HepG2 (cell line): ENCODE measurements at regions not wholly inside any gene's neighbourhood (a gene's known extent, or its start where the extent isn't known, plus 50 kb on each side); places are given as distances from the start of the nearest gene placed in this dataset.
A peak's percentile ranks its signal among the peaks of the same experiment; 100 is the strongest.

ENCODE experiments used
- ATAC-seq: fragments of 200-7000 bp; cut with Tn5 transposase; 3 replicates; pipeline ENCODE4 v1.9.1; 2020; ENCODE audit warnings: mild to moderate bottlenecking, moderate library complexity
- BruUV-seq: library from RNA; stranded (reverse); fragments of 400-500 nt; replicated peaks from 2 replicates; lab custom pipeline; 2021; lab: Mats Ljungman, UMichigan
- CTCF ChIA-PET: fragments of 300-600 bp; formaldehyde crosslinking; extraction: SDS; loops from one replicate; lab custom pipeline; 2021; ENCODE audit warnings: low total read pairs, inconsistent platforms, low intra/inter-chr PET ratio; lab: Yijun Ruan, JAX
- POLR2A ChIA-PET: fragments of 350-600 bp; sonication (Branson Sonifier 250); formaldehyde crosslinking; loops from one replicate; lab custom pipeline; 2020; ENCODE audit warnings: antibody characterized with exemption, inconsistent platforms; lab: Yijun Ruan, JAX
- DNase-seq: peaks from one replicate; pipeline ENCODE4 v3.0.0-alpha.2; 2015; ENCODE audit warnings: low spot score
- FAIRE-seq: peaks from 3 replicates; lab custom pipeline; 2011; peaks lifted over from hg19 to GRCh38; lab: Jason Lieb, UNC
- H2AFZ ChIP-seq: one replicate; pipeline ENCODE4 v1.6.1; 2011; ENCODE audit warnings: low read length, inconsistent platforms
- H3K27ac ChIP-seq: fragments of 300-600 bp; 3 replicates; pipeline ENCODE4 v1.8.0; 2011; ENCODE audit warnings: mixed run types, mild to moderate bottlenecking, mixed read lengths, low read length, inconsistent platforms; ENCODE audit not compliant: insufficient read depth; ENCODE audit errors: extremely low read length
- H3K27me3 ChIP-seq, 2 experiments: fragments of 200-600 bp in 1 of 2; 2 replicates in 1 of 2; 3 replicates in 1 of 2; pipeline versions ENCODE4 v1.6.0 to v1.8.0; 2011; ENCODE audit warnings: low read length in 2 of 2, mild to moderate bottlenecking in 2 of 2, moderate library complexity in 2 of 2, inconsistent platforms in 1 of 2; ENCODE audit not compliant: insufficient read depth in 2 of 2, control insufficient read depth in 1 of 2
- H3K36me3 ChIP-seq, 2 experiments: fragments of 200-600 bp in 1 of 2; replicated peaks in 1 of 2; 2 replicates in 1 of 2; 3 replicates in 1 of 2; pipeline versions ENCODE4 v1.5.1 to v1.8.0; 2011; ENCODE audit warnings: low read length in 2 of 2, inconsistent platforms in 1 of 2; ENCODE audit not compliant: insufficient read depth in 2 of 2, control insufficient read depth in 1 of 2
- H3K4me1 ChIP-seq: 2 replicates; pipeline ENCODE4 v1.5.1; 2012; ENCODE audit warnings: low read length, inconsistent platforms; ENCODE audit not compliant: insufficient read depth
- H3K4me2 ChIP-seq: 2 replicates; pipeline ENCODE4 v1.6.0; 2011; ENCODE audit warnings: low read depth, low read length, inconsistent platforms
- H3K4me3 ChIP-seq, 3 experiments: fragments of 200-600 bp in 1 of 3; sonication (generic), shearing (Covaris generic) in 1 of 3; replicated peaks in 1 of 3; 2 replicates each; pipeline ENCODE4 v1.5.1; 2011 to 2016; ENCODE audit warnings: low read length in 3 of 3, inconsistent platforms in 2 of 3, low read depth in 2 of 3, mild to moderate bottlenecking in 2 of 3, control low read depth in 1 of 3, mixed read lengths in 1 of 3; ENCODE audit not compliant: insufficient read depth in 1 of 3
- H3K79me2 ChIP-seq: one replicate; pipeline ENCODE4 v1.6.1; 2011; ENCODE audit warnings: low read length, inconsistent platforms; ENCODE audit not compliant: insufficient read depth
- H3K9ac ChIP-seq: 2 replicates; pipeline ENCODE4 v1.6.0; 2011; ENCODE audit warnings: mild to moderate bottlenecking, low read depth, low read length, inconsistent platforms; ENCODE audit not compliant: insufficient read depth
- H3K9me3 ChIP-seq: 2 replicates; pipeline ENCODE4 v1.5.1; 2012; ENCODE audit warnings: mild to moderate bottlenecking, low read length
- H4K20me1 ChIP-seq: 2 replicates; pipeline ENCODE4 v1.6.0; 2011; ENCODE audit warnings: inconsistent platforms, mild to moderate bottlenecking, low read length, moderate library complexity; ENCODE audit not compliant: insufficient read depth
- CEBPB ChIP-seq: IDR thresholded peaks from 2 replicates; pipeline ENCODE4 v1.6.1; 2011; ENCODE audit warnings: low read depth, low read length, improper control_type of control experiment, borderline replicate concordance
- FLYWCH1 ChIP-seq: sonication (generic); formaldehyde crosslinking; IDR thresholded peaks from 2 replicates; pipeline ENCODE4 v1.8.1; 2023; ENCODE audit warnings: mild to moderate bottlenecking, missing genetic modification reagents
- MAX ChIP-seq: IDR thresholded peaks from 2 replicates; pipeline ENCODE4 v1.6.1; 2012; ENCODE audit warnings: inconsistent platforms
- NFKB2 ChIP-seq: sonication (generic); formaldehyde crosslinking; IDR thresholded peaks from 2 replicates; pipeline ENCODE4 v1.4.0; 2020; ENCODE audit warnings: missing genetic modification reagents, borderline replicate concordance
- SALL2 ChIP-seq: sonication (generic); formaldehyde crosslinking; IDR thresholded peaks from 2 replicates; pipeline ENCODE4 v1.8.1; 2023; ENCODE audit warnings: mild to moderate bottlenecking, missing genetic modification reagents, inconsistent platforms
- TRIM22 ChIP-seq: fragments of 450-650 bp; IDR thresholded peaks from 2 replicates; pipeline ENCODE4 v1.6.1; 2017
- ZFP37 ChIP-seq: sonication (generic); formaldehyde crosslinking; IDR thresholded peaks from 2 replicates; pipeline ENCODE4 v1.4.0; 2020; ENCODE audit warnings: missing genetic modification reagents, borderline replicate concordance
- WGBS: methylation state at CpG from one replicate; pipeline ENCODE4 v1.1.6; 2017; ENCODE audit warnings: low lambda C conversion rate; 5-methylcytosine and 5-hydroxymethylcytosine counted together
- in situ Hi-C: cut with HindIII; loops from 2 replicates; pipeline ENCODE4 v1.10.0; 2017; ENCODE audit warnings: low pct_unique_long_range_greater_than_20kb; ENCODE audit not compliant: extremely low pct_ligation_motif_present
- intact Hi-C: fragments of 100-400 bp; cut with micrococcal nuclease; formaldehyde crosslinking; loops from one replicate; pipeline ENCODE4 v1.10.0; 2022; ENCODE audit not compliant: unreplicated experiment

- Histone ChIP-seq H3K4me3 (no peak overlapping the region), H2AFZ (no peak overlapping the region), H3K9me3 (no peaks in the 10 kb centered on the region), H3K36me3 (no peaks in the 10 kb centered on the region), H3K4me1 (no peaks in the 10 kb centered on the region), H3K79me2 (no peaks in the 10 kb centered on the region), H3K9ac (no peak overlapping the region), H4K20me1 (no peaks in the 10 kb centered on the region), H3K4me2 (no peak overlapping the region), H3K27me3 (no peaks in the 10 kb centered on the region), H3K27ac (no peak overlapping the region)
- TF ChIP-seq CEBPB (peak; percentile 66), ZFP37 (CRISPR knock-in tag) (no peak)
- DNase-seq (no peak), ATAC-seq (no peak), FAIRE-seq (no peak)
- intact Hi-C loops = no loop called here
- POLR2A ChIA-PET = no interaction called here
- CTCF ChIA-PET = no interaction called here
- no TSS peak for BruUV-seq
- in situ Hi-C loops = no loop called here
Measured at GRCh38 chr4:146022541-146022940, 83.9 kb upstream of the ZNF827 start.

- no peak for FAIRE-seq
- H3K36me3 ChIP-seq = no peaks in the 10 kb centered on the region
- H3K4me2 ChIP-seq = no peak overlapping the region
- intact Hi-C loops = no loop called here
- no peak for TF ChIP-seq TRIM22
- no peak for TF ChIP-seq SALL2 (CRISPR knock-in tag)
- no peak for TF ChIP-seq NFKB2 (CRISPR knock-in tag)
- TF ChIP-seq FLYWCH1 (CRISPR knock-in tag) = no peak
- TF ChIP-seq MAX = no peak
- TF ChIP-seq, all 625 proteins: peak for 0
- no TSS peak for BruUV-seq
- Histone ChIP-seq H3K79me2 (no peaks in the 10 kb centered on the region), H2AFZ (no peak overlapping the region), H3K4me3 (no peak overlapping the region), H3K4me1 (no peaks in the 10 kb centered on the region), H3K9ac (no peak overlapping the region), H3K27me3 (peaks cover 0 to 2% of the 10 kb centered on the region in 2 experiments; a peak in 1 of 5 replicates), H4K20me1 (no peaks in the 10 kb centered on the region), H3K27ac (no peak overlapping the region), H3K9me3 (no peaks in the 10 kb centered on the region)
- DNase-seq (no peak), ATAC-seq (no peak)
- in situ Hi-C loops = no loop called here
- WGBS = 7% methylated on average over 1 of the region's 1 CpG
- ChIA-PET POLR2A (no interaction called here), CTCF (no interaction called here)
Measured at GRCh38 chr4:146018247-146018646, 79.6 kb upstream of the ZNF827 start.
